PC-3 (cell line): ENCODE measurements at regions not wholly inside any gene's neighbourhood (a gene's known extent, or its start where the extent isn't known, plus 50 kb on each side); places are given as distances from the start of the nearest gene placed in this dataset.

Experiments
- EZH2 ChIP-seq: fragments of 300-600 bp; sonication (generic); IDR thresholded peaks from one replicate; pipeline ENCODE4 v1.6.1; 2017; ENCODE audit warnings: antibody characterized with exemption, mild to moderate bottlenecking, low read length; ENCODE audit not compliant: unreplicated experiment
- EZH2phosphoT487 ChIP-seq: fragments of 300-600 bp; sonication (generic); IDR thresholded peaks from 2 replicates; pipeline ENCODE4 v1.6.1; 2018; ENCODE audit warnings: mild to moderate bottlenecking, antibody characterized with exemption, low read length, borderline replicate concordance
- TF ChIP-seq, protein P1 (sequence below): fragments of 300-600 bp; sonication (generic); conservative IDR thresholded peaks from 2 replicates; pipeline ENCODE4 v1.5.1; 2017; ENCODE audit warnings: antibody characterized with exemption, low read depth, mild to moderate bottlenecking, low read length

DNA sequence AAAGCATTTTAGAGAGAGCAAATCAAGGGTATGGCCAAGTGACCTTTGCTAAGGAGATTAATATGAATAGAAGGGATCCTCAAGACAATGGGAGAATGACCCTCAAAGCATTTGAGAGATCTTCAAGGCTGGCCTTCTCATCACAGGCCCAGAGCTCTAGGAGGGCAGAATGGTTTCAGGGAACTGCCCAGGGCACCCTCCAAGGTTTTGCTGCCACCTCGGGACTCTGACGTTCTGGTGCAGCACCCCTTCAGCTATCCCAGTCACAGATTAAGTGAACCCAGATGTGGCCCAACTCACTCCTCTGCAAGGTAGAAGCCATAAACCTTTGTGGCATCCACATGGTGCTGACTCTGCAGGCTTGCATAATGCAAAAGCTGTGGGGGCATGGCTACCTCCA lies 209.3 kb downstream of the TLE3 start:
- TF ChIP-seq, protein P1, sequence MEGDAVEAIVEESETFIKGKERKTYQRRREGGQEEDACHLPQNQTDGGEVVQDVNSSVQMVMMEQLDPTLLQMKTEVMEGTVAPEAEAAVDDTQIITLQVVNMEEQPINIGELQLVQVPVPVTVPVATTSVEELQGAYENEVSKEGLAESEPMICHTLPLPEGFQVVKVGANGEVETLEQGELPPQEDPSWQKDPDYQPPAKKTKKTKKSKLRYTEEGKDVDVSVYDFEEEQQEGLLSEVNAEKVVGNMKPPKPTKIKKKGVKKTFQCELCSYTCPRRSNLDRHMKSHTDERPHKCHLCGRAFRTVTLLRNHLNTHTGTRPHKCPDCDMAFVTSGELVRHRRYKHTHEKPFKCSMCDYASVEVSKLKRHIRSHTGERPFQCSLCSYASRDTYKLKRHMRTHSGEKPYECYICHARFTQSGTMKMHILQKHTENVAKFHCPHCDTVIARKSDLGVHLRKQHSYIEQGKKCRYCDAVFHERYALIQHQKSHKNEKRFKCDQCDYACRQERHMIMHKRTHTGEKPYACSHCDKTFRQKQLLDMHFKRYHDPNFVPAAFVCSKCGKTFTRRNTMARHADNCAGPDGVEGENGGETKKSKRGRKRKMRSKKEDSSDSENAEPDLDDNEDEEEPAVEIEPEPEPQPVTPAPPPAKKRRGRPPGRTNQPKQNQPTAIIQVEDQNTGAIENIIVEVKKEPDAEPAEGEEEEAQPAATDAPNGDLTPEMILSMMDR = no peak
- TF ChIP-seq EZH2 (no peak), EZH2phosphoT487 (no peak)
